GM12892 (cell line): ENCODE measurements at regions not wholly inside any gene's neighbourhood (a gene's known extent, or its start where the extent isn't known, plus 50 kb on each side); places are given as distances from the start of the nearest gene placed in this dataset.
"Not testable (repeated sequence)": the region's sequence is repeated elsewhere in the genome, so short reads cannot be mapped to it uniquely, and the experiment has no call there.

Experiments
- DNase-seq: peaks from one replicate; pipeline ENCODE4 v3.0.0; 2011; ENCODE audit not compliant: insufficient read length
- FAIRE-seq: peaks from 2 replicates; lab custom pipeline; 2011; peaks lifted over from hg19 to GRCh38; lab: Jason Lieb, UNC
- POLR2A ChIP-seq: IDR thresholded peaks from 2 replicates; pipeline ENCODE4 v1.6.1; 2011; ENCODE audit warnings: low read depth, low read length, control low read depth
- POLR2AphosphoS5 ChIP-seq: IDR thresholded peaks from 2 replicates; pipeline ENCODE4 v1.6.1; 2011; ENCODE audit warnings: low read depth, low read length, control low read depth
- TAF1 ChIP-seq: IDR thresholded peaks from 2 replicates; pipeline ENCODE4 v1.6.1; 2011; ENCODE audit warnings: low read depth, mild to moderate bottlenecking, control low read depth, low read length, borderline replicate concordance

DNA sequence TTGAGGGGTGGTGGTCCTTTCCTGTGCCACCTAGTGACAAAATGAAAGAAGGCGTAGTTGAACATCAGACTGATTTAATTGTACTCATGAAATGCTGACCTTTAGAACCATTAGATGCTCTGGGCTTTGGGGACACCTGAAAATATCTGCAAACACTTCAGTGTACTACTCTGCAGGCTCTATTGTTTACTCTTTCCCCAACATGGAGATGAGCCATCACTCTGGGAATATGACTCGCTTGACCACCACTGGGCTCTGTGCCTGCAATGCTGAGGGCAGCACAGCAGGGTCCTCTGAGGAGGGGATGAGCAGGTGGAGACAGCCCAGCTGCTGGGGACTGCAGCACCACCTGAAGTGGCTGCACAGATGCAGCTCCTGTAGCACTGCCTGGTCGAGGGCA is 74.8 kb upstream of the SLC24A3 start:
- FAIRE-seq (no peak), DNase-seq (no peak)
- no peak for TF ChIP-seq POLR2A
- no peak for TF ChIP-seq POLR2AphosphoS5
- TF ChIP-seq TAF1: no peak

DNA sequence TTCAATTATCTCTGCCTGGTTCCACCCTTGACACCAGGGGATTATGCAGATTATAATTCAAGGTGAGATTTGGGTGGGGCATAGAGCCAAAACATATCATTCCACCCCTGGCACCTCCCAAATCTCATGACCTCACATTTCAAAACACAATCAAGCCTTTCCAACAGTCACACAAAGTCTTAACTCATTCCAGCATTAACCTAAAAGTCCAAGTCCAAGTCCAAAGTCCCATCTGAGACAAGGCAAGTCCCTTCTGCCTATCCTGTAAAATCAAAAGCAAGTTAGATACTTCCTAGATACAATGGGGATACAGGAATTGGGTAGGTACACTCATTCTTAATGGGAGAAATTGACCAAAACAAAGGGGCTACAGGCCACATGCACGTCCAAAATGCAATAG is 73.7 kb upstream of the SLC24A3 start:
- DNase-seq (no peak), FAIRE-seq (no peak)
- TF ChIP-seq TAF1 (no peak), POLR2AphosphoS5 (no peak), POLR2A (no peak)

DNA sequence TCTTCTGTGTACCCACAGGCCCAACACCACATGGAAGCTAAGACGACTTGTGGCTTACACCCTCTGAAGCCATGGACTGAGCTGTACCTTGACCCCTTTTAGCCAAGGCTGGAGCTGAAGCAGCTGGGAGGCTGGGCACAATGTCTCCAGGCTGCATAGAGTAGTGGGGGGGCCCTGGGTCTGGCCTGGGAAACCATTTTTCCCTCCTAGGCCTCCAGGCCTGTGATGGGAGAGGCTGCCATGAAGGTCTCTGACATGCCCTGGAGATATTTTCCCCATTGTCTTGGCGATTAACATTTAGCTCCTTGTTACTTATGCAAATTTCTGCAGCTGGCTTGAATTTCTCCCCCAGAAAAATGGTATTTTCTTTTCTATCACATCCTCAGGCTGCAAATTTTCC is 72.9 kb upstream of the SLC24A3 start:
- DNase-seq, FAIRE-seq: not testable (repeated sequence)

DNA sequence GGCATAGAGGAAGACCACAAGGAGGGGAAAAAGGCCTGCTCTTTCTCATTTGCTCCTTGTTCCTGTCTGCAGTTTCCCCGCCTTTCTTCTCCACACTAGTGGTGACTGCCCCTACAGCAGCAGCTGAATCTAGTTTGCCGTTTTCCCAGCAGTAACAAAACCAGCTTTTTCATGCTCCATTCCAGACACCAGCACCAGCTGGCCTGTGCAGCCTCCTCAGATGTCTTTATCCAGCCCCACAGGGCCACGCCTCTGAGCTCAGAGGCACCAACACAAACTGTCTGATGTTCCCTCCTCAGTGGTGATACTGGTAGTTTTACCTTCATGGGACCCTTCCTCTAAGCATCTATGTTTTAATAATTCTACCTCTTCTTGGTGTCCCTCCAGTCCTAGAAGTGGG is 70.4 kb upstream of the SLC24A3 start:
- FAIRE-seq: no peak
- DNase-seq: no peak
- TF ChIP-seq POLR2A (no peak), POLR2AphosphoS5 (no peak), TAF1 (no peak)

DNA sequence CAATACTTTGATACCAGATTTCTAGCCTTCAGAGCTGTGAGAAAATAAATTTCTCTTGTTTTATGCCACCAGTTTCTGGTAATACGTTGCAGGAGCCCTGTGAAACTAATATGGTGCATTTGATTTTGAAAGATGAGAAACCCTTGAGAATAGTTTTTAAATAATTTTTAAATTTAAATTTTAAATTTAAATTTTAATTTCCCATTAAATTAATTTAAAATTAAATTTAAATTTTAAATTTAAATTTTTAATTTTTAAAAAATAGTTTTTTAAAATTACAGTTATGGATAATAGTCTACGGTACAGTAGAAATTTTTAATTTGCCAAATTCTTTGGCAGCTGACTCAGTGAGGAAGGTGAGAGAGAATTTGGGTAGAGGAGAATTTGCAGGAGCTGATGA is 68.6 kb upstream of the SLC24A3 start:
- TF ChIP-seq POLR2AphosphoS5 (no peak), POLR2A (no peak), TAF1 (no peak)
- no peak for DNase-seq
- FAIRE-seq: no peak

DNA sequence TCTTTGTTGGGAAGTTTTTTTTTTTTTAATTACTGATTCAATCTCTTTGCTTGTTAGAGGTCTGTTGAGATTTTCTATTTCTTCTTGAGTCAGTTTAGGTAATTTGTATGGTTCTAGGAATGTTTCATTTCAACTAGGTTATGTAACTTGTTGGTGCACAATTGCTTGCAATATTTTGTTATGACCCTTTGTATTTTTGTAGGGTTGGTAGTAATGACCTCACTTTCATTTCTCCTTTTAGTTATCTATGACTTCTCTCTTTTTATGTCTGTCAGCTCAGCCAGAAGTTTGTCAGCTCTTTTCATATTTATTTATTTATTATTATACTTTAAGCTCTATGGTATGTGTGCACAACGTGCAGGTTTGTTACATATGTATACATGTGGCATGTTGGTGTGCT is 51.1 kb upstream of the SLC24A3 start:
- FAIRE-seq (no peak), DNase-seq (no peak)
- no peak for TF ChIP-seq TAF1
- no peak for TF ChIP-seq POLR2A
- TF ChIP-seq POLR2AphosphoS5: no peak
